Epithelial cell of proximal tubule (primary cell): ENCODE measurements at regions not wholly inside any gene's neighbourhood (a gene's known extent, or its start where the extent isn't known, plus 50 kb on each side); places are given as distances from the start of the nearest gene placed in this dataset.

ENCODE experiments used
- DNase-seq: peaks from one replicate; pipeline ENCODE4 v3.0.0-alpha.2; 2011; ENCODE audit warnings: low read depth
- H3K4me3 ChIP-seq: 2 replicates; pipeline ENCODE4 v1.5.1; 2011; ENCODE audit warnings: low read depth, mild to moderate bottlenecking, low read length
- TF ChIP-seq, protein P1 (sequence below): conservative IDR thresholded peaks from 2 replicates; pipeline ENCODE4 v1.5.1; 2012; ENCODE audit warnings: low read depth, mild to moderate bottlenecking, low read length

DNA sequence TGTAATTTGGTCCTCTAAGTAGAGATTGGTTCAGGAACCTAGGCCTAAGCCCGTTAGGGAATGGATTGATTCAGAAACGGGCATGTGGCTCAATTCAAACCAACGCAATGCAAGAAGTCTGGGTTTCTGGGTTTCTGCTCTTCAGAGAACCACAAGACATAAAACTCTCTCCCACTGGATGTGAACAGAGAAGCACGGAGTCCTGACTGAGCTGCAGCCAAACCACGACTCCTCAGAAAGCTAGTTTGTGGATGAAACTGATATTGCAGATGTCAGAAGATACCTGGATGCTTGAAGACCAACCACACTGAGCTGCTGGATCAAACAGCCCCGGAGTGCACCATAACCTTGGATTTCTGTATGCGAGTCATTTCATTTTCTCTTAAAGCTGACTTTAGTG is 50.0 kb downstream of the SOD2 start:
- no peak overlapping the region for H3K4me3 ChIP-seq
- no peak for DNase-seq
- TF ChIP-seq, protein P1, sequence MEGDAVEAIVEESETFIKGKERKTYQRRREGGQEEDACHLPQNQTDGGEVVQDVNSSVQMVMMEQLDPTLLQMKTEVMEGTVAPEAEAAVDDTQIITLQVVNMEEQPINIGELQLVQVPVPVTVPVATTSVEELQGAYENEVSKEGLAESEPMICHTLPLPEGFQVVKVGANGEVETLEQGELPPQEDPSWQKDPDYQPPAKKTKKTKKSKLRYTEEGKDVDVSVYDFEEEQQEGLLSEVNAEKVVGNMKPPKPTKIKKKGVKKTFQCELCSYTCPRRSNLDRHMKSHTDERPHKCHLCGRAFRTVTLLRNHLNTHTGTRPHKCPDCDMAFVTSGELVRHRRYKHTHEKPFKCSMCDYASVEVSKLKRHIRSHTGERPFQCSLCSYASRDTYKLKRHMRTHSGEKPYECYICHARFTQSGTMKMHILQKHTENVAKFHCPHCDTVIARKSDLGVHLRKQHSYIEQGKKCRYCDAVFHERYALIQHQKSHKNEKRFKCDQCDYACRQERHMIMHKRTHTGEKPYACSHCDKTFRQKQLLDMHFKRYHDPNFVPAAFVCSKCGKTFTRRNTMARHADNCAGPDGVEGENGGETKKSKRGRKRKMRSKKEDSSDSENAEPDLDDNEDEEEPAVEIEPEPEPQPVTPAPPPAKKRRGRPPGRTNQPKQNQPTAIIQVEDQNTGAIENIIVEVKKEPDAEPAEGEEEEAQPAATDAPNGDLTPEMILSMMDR, result no peak

DNA sequence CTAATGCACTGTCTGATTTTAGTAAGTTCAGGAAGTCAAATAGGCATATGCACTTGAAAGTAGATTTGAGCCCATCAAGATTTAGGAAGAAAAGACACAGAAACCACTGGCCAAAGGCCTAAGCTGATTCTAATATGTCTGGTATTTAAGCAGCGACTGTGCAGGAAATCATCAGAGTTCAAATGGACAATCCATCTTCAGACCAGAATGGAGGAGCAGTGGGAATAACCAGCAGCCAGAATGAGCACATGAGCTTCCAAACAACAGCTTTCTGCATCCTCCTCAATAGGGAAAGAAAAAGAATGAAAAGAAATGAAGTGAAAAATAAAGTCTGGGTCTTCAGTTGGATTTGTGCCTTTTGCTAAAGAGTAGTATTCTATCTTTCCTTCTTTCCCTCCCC is 50.6 kb downstream of the SOD2 start:
- DNase-seq, result no peak
- no peak overlapping the region for H3K4me3 ChIP-seq
- TF ChIP-seq, protein P1, result no peak

DNA sequence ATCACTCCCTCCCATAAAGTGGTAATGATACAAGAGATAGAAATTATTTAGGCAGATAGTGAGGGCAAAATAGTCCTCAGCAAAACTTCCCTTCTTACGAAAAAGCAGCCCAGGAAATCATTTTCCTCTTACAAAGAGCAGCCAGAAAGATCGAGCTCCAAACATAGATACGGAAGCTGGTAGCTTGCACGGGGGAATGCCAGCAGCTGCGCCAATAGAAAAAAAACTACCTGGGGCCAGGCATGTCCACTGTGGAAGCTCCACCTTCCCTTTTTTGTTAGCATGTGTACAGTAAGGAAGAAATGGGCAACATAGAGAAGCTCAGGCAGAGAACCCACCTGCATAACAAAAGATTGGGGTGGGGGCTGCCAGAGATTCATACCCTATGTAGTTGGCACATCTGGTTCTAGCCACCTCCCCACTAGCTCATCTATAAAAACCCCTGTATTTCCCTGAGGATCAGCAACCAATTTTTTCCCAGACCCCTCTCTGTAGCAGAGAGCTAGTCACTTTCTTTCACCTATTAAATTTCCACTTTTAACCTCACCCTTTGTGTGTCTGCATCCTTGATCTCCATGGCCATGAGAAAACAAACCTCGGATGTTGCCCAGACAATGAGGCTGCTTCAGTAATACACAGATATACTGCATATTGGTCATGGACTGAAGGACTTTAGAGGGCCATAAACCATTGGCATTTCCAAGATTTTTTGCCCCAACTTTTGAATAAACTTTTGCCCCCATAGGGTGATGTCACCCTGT is 52.1 kb downstream of the SOD2 start:
- no peak overlapping the region for H3K4me3 ChIP-seq
- TF ChIP-seq, protein P1, result no peak
- DNase-seq, result no peak

DNA sequence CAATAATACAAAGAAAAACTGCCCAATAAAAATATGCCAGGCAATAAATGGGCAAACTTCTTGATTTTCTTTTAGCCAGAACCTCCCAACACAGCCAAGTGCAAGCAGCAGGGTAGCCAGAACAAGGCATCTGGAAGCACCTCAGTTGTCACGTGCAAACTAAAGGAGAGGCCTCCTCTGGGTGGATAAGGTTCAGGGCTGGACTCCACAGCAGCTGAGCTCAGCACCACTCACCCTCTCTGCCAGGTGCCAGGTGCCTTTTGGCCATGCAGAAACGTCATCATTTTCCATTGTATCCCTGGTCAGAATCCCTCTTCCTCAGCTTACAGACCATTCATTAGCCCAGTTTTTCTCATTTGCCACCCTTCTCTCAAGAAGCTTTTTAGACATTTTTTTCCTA is 52.7 kb downstream of the SOD2 start:
- no peak overlapping the region for H3K4me3 ChIP-seq
- DNase-seq, result no peak
- TF ChIP-seq, protein P1, result no peak

DNA sequence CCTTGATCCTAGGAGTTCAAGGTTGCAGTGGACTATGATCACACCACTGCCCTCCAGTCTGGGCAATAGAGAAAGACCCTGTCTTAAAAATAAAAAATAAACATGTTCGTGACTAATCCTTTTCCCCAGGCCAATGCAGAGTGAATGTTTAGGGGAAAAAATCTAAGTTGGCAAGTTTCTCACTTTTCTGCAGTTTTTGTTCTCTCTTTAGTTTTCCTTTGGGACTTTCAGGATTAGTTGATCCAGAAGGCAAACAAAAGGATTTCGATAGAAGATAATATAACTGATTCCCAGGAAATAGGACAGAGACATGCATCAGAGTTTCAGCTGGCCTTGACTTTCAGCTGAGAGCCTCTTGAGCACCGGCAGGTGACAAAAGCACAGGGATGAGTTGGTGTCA is 53.3 kb downstream of the SOD2 start:
- no peak for DNase-seq
- TF ChIP-seq, protein P1, result no peak
- no peak overlapping the region for H3K4me3 ChIP-seq

DNA sequence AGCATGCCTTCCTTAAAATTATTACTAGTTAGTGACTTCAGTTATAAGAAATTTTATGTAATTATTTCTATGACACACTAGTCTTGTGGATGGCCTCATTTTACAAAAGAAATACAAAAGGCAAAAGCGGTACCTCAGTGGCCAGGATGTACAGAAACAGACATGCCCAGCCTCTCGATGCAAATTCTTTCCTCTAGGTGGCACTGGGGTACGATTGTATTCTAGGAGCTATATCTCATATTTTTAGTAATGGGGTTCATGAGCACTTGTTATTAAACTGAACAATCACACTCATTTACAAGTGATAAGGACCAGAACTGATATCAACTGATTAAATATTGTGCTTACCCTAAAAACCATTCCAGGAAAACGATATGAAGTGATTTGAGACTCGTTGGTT is 59.8 kb downstream of the SOD2 start:
- no peak overlapping the region for H3K4me3 ChIP-seq
- TF ChIP-seq, protein P1, result peak; percentile 63
- no peak for DNase-seq

DNA sequence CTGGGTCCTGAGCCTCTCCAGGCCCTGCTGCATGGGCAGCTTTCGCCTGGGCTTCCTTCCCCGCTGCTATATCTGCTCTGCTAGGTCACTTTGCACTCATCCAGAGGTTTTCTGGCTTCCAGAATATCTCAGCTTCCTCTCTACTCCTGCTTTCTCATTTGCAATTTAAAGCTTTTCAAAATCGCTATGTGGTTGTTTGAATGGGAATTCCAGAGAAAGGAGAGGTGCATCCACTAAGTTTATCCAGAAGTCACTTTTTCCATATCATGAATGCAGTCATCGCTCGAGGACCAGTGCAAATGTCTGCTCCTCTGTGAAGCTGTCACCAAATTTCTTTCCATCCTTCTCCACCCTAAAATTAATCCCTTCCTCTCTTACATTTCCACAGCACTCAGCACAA is 61.2 kb downstream of the SOD2 start:
- no peak overlapping the region for H3K4me3 ChIP-seq
- TF ChIP-seq, protein P1, result no peak
- DNase-seq, result no peak
